ENCODE measurements at regions not wholly inside any gene's neighbourhood (a gene's known extent, or its start where the extent isn't known, plus 50 kb on each side); places are given as distances from the start of the nearest gene placed in this dataset.
"Not testable (repeated sequence)": the region's sequence is repeated elsewhere in the genome, so short reads cannot be mapped to it uniquely, and the experiment has no call there.

DNA sequence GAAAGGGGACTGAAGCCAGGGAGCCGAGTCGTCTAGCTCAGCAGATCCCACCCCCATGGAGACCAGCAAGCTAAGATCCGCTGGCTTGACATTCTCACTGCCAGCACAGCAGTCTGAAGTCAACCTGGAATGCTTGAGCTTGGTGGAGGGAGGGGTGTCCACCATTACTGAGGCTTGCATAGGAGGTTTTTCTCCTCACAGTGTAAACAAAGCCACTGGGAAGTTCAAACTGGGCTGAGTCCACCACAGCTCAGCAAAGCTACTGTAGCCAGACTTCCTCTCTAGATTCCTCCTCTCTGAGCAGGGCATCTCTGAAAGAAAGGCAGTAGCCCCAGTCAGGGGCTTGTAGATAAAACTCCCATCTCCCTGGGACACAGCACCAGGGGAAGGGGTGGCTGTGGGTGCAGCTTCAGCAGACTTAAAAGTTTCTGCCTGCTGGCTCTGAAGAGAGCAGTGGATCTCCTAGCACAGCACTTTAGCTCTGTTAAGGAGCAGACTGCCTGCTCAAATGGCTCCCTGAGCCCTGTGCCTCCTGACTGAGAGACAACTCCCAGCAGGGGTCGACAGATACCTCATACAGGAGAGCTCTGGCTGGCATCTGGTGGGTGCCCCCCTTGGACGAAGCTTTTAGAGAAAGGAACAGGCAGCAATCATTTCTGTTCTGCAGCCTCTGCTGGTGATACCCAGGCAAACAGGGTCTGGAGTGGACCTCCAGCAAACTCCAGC lies 942.0 kb upstream of the ROBO1 start:
- TF ChIP-seq CTCF, POLR2A, EP300 (IDR thresholded peaks at IDR 0.05): not testable (repeated sequence)

Measured in ovary (tissue), 3 donors.